HepG2 (cell line): ENCODE measurements at regions not wholly inside any gene's neighbourhood (a gene's known extent, or its start where the extent isn't known, plus 50 kb on each side); places are given as distances from the start of the nearest gene placed in this dataset.

Source experiments
- BATF2 ChIP-seq: sonication (generic); formaldehyde crosslinking; IDR thresholded peaks from 2 replicates; pipeline ENCODE4 v1.8.0; 2022; ENCODE audit warnings: mild to moderate bottlenecking, missing genetic modification reagents, moderate library complexity
- LCORL ChIP-seq, 2 experiments: fragments of 450-650 bp in 1 of 2; sonication (generic) in 1 of 2; formaldehyde crosslinking in 1 of 2; IDR thresholded peaks; 2 replicates each; pipeline versions ENCODE4 v1.5.0 to v1.6.1; 2017 to 2020; ENCODE audit warnings: antibody characterized with exemption in 1 of 2, missing genetic modification reagents in 1 of 2
- NKX3-1 ChIP-seq: sonication (generic); formaldehyde crosslinking; IDR thresholded peaks from 2 replicates; pipeline ENCODE4 v1.5.0; 2020; ENCODE audit warnings: missing genetic modification reagents
- REST ChIP-seq, 2 experiments: IDR thresholded peaks; 2 replicates each; pipeline ENCODE4 v1.6.1; 2011 to 2012; ENCODE audit warnings: low read length in 2 of 2, borderline replicate concordance in 1 of 2, low read depth in 1 of 2, mild to moderate bottlenecking in 1 of 2, moderate library complexity in 1 of 2
- ZNF180 ChIP-seq: sonication (generic); formaldehyde crosslinking; IDR thresholded peaks from 2 replicates; pipeline ENCODE4 v1.4.0; 2020; ENCODE audit warnings: low read depth, missing genetic modification reagents, borderline replicate concordance
- ZNF24 ChIP-seq: fragments of 450-650 bp; IDR thresholded peaks from 2 replicates; pipeline ENCODE4 v1.6.1; 2017; ENCODE audit warnings: antibody characterized with exemption, mild to moderate bottlenecking
- ZNF326 ChIP-seq: sonication (generic); formaldehyde crosslinking; IDR thresholded peaks from 2 replicates; pipeline ENCODE4 v1.4.0; 2020; ENCODE audit warnings: missing genetic modification reagents, borderline replicate concordance
- ZNF414 ChIP-seq: sonication (generic); formaldehyde crosslinking; IDR thresholded peaks from 2 replicates; pipeline ENCODE4 v1.5.0; 2020; ENCODE audit warnings: missing genetic modification reagents
- ZNF430 ChIP-seq: sonication (generic); formaldehyde crosslinking; IDR thresholded peaks from 2 replicates; pipeline ENCODE4 v1.9.0; 2021; ENCODE audit warnings: mild to moderate bottlenecking, missing genetic modification reagents
- ZNF543 ChIP-seq: sonication (generic); formaldehyde crosslinking; IDR thresholded peaks from 2 replicates; pipeline ENCODE4 v1.4.0; 2020; ENCODE audit warnings: mild to moderate bottlenecking, missing genetic modification reagents
- ZNF670 ChIP-seq: sonication (generic); formaldehyde crosslinking; IDR thresholded peaks from 2 replicates; pipeline ENCODE4 v1.8.0; 2022; ENCODE audit warnings: mild to moderate bottlenecking, missing genetic modification reagents, borderline replicate concordance

GRCh38 chrX:43328358-43328946, 327.6 kb upstream of the MAOA start (continued):
- TF ChIP-seq REST (IDR thresholded peaks at IDR 0.05; ENCODE audit: borderline replicate concordance in 1 of 2, low read depth in 1 of 2, low read length in 2 of 2) (no peak), ZNF430 (CRISPR knock-in tag) (no peak), ZNF326 (CRISPR knock-in tag) (no peak), ZNF180 (no peak), BATF2 (CRISPR knock-in tag) (no peak), ZNF24 (no peak), ZNF670 (CRISPR knock-in tag) (no peak), ZNF543 (CRISPR knock-in tag) (no peak), LCORL (IDR thresholded peaks at IDR 0.05) (no peak), LCORL (CRISPR knock-in tag; IDR thresholded peaks at IDR 0.05) (no peak), NKX3-1 (CRISPR knock-in tag) (no peak), ZNF414 (CRISPR knock-in tag) (no peak)
